ENCODE measurements at regions not wholly inside any gene's neighbourhood (a gene's known extent, or its start where the extent isn't known, plus 50 kb on each side); places are given as distances from the start of the nearest gene placed in this dataset.
"Not testable (repeated sequence)": the region's sequence is repeated elsewhere in the genome, so short reads cannot be mapped to it uniquely, and the experiment has no call there.

DNA sequence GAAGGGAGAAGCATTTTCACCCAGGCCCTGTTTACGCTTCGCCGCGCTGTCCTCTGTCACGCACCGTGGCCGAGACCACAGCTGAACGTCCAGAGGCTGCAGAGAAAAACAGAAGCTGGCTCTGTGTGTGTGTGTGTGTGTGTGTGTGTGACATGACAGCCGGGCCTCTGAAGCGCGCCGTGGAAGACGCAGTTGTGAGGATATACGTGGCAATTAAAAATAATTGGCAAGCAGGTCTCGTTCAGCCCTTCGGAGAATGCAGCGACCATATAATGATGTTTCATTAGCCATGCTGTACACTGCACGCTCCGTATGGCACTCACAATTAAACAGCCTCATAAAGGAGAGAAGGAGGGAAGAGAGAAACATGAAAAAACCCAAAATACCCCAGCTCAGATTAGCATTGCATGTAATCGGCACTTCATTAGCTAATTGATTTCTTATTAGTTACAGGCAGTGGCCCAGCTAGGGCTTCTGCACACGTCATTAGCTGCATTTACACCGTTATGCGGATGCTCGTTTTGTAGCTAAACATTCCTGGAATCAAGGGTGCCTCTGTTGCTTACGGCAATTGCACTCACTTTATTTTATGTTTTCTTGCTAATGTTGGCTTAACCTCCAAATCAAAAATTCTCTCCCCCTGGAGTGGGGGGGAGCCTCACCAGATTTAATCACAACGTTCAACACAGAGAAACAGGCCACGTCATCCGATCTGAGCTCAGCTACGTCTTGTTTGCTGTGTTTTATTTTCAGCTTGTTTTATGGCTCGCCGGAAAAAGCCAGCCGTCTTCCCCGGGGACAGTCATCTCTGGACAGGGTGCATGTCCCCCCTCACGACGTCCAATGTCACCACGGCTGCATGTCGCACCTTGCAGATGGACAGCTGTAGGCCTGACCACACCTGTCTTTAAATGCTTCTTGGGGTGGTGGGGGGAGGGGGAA, 74.6 kb upstream of the SHOX start:
- Histone ChIP-seq H3K4me3 (no peak overlapping the region), H3K27ac (no peak overlapping the region), H3K27me3 (no peaks in the 10 kb centered on the region), H3K9me3 (no peaks in the 10 kb centered on the region), H3K36me3 (no peaks in the 10 kb centered on the region), H3K4me1 (no peaks in the 10 kb centered on the region)
- DNase-seq (ENCODE audit: low spot score) = no peak
- TF ChIP-seq, protein P1, sequence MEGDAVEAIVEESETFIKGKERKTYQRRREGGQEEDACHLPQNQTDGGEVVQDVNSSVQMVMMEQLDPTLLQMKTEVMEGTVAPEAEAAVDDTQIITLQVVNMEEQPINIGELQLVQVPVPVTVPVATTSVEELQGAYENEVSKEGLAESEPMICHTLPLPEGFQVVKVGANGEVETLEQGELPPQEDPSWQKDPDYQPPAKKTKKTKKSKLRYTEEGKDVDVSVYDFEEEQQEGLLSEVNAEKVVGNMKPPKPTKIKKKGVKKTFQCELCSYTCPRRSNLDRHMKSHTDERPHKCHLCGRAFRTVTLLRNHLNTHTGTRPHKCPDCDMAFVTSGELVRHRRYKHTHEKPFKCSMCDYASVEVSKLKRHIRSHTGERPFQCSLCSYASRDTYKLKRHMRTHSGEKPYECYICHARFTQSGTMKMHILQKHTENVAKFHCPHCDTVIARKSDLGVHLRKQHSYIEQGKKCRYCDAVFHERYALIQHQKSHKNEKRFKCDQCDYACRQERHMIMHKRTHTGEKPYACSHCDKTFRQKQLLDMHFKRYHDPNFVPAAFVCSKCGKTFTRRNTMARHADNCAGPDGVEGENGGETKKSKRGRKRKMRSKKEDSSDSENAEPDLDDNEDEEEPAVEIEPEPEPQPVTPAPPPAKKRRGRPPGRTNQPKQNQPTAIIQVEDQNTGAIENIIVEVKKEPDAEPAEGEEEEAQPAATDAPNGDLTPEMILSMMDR (IDR thresholded peaks at IDR 0.05) = no peak

DNA sequence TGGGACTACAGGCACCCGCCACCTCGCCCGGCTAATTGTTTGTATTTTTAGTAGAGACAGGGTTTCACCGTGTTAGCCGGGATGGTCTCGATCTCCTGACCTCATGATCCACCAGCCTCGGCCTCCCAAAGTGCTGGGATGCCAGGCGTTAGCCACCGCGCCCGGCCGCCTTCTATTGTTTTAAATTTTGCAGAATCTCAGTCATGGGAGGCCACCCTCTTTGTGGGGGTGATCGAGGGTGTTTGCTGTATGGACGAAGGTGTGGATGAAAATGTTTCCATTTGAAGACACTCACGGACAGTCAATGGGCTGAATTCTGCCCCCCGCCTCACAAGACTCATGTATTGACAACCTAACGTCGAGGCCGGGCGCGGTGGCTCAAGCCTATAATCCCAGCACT, 73.0 kb upstream of the SHOX start:
- not testable (repeated sequence) for H3K27me3 ChIP-seq; H3K4me3 ChIP-seq; H3K27ac ChIP-seq; H3K36me3 ChIP-seq; H3K4me1 ChIP-seq; DNase-seq (ENCODE audit: low spot score); H3K9me3 ChIP-seq

DNA sequence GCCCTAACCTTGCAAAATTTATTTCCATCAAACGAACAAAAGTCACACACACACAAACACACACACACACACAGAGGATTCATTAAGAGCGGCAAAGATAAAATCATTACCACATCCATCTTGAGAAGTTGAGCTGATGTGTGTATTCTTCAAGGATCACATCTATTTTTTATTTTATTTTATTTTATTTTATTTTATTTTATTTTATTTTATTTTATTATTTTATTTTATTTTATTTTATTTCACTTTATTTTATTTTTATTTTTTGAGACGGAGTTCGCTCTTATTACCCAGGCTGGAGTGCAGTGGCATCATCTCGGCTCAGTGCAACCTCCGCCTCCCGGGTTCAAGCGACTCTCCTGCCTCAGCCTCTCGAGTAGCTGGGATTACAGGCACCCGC, 71.3 kb upstream of the SHOX start:
- H3K27ac ChIP-seq; H3K9me3 ChIP-seq; H3K27me3 ChIP-seq; H3K4me3 ChIP-seq; DNase-seq (ENCODE audit: low spot score); H3K4me1 ChIP-seq; H3K36me3 ChIP-seq: not testable (repeated sequence)

DNA sequence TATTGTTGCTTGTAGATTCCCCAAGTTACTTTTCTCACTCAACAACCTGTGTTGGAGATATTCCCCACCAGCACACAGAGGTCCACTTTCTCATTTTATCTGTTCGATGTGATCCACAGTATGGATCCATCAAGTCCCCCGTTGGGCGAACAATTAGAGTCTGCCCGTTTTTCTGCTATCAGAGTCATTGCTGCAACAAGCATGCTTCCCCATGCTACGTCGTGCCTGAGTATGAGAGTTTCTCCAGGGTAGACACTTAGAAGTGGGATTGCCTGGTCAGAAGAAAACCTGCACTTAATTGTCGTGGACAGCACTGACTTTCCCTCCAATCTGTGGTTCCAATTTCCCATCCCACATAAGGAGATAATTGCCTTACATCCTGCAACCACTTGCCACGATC, 62.7 kb upstream of the SHOX start:
- Histone ChIP-seq H3K27ac (no peak overlapping the region), H3K27me3 (no peaks in the 10 kb centered on the region), H3K4me1 (no peaks in the 10 kb centered on the region), H3K4me3 (no peak overlapping the region), H3K9me3 (no peaks in the 10 kb centered on the region), H3K36me3 (no peaks in the 10 kb centered on the region)
- no peak for DNase-seq (ENCODE audit: low spot score)
- TF ChIP-seq, protein P1 (IDR thresholded peaks at IDR 0.05) = no peak

DNA sequence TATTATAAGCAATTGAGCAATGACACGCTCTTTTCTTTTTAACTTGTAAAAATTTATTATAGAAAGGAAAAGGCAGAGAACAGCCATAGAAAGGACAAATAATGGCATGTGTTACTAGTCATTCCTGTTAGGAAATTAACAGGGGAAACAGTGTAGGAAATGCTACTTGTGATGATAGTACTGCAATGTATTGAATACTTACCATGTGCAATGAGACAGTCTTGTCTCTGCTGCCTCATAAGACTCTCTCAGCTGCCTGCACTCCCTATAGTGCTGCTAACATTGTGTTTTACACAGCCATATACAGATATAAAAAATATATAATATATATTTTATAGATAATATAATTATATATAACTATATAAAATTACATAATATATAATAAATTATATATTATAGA, 62.3 kb upstream of the SHOX start:
- Histone ChIP-seq H3K4me1 (no peaks in the 10 kb centered on the region), H3K27ac (no peak overlapping the region), H3K9me3 (no peaks in the 10 kb centered on the region), H3K36me3 (no peaks in the 10 kb centered on the region), H3K27me3 (no peaks in the 10 kb centered on the region), H3K4me3 (no peak overlapping the region)
- no peak for DNase-seq (ENCODE audit: low spot score)
- TF ChIP-seq, protein P1 (IDR thresholded peaks at IDR 0.05) = no peak

DNA sequence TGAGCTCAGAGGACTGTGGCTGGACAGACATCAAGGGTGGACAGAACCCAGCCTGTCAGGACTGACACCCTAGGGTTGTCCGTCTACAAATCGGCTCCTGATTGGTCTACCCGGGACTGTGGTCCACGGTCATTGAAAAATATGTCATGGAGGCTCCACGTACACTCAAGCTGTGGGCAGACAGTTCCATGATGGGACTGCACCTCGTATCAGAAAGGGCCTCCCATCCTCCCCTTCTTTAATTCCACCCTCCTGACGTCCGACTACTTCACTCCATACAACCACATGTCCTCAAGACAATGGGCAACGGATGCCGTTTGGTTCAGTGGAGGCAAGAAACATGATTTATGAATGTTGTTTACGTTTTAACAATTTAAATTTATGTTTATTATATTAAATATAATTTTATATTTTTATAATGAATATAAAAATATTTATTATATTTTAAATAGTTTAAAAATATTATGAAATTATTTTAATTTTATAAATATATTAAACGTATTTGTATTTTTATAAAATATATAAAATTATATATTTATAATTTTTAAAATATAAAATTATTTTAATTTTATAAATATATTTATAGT, 58.0 kb upstream of the SHOX start:
- no peak for DNase-seq (ENCODE audit: low spot score)
- TF ChIP-seq, protein P1 (IDR thresholded peaks at IDR 0.05) = no peak
- Histone ChIP-seq H3K9me3 (peaks cover 0 to 17% of the 10 kb centered on the region in 2 donors), H3K27ac (no peak overlapping the region), H3K36me3 (no peaks in the 10 kb centered on the region), H3K4me1 (no peaks in the 10 kb centered on the region), H3K27me3 (no peaks in the 10 kb centered on the region), H3K4me3 (no peak overlapping the region)

All from right atrium auricular region (tissue), 2 donors.